Neural progenitor cell (in vitro differentiated cells): ENCODE measurements at regions not wholly inside any gene's neighbourhood (a gene's known extent, or its start where the extent isn't known, plus 50 kb on each side); places are given as distances from the start of the nearest gene placed in this dataset.

Experiments used
- CTCF ChIP-seq: fragments of 200-600 bp; sonication (generic); IDR thresholded peaks from 2 replicates; pipeline ENCODE4 v1.5.1; 2017; ENCODE audit warnings: antibody characterized with exemption, mild to moderate bottlenecking
- EZH2 ChIP-seq: fragments of 200-600 bp; sonication (generic); IDR thresholded peaks from 2 replicates; pipeline ENCODE4 v1.6.1; 2017; ENCODE audit warnings: antibody characterized with exemption, mild to moderate bottlenecking, moderate library complexity
- EZH2phosphoT487 ChIP-seq: fragments of 200-600 bp; sonication (generic); IDR thresholded peaks from 2 replicates; pipeline ENCODE4 v1.6.1; 2017; ENCODE audit warnings: antibody characterized with exemption

- no peak for TF ChIP-seq EZH2
- TF ChIP-seq CTCF, result no peak
- no peak for TF ChIP-seq EZH2phosphoT487
Observed at GRCh38 chr1:218742467-218743262, 397.5 kb downstream of the TGFB2 start.
